ENCODE measurements at regions not wholly inside any gene's neighbourhood (a gene's known extent, or its start where the extent isn't known, plus 50 kb on each side); places are given as distances from the start of the nearest gene placed in this dataset.

DNA sequence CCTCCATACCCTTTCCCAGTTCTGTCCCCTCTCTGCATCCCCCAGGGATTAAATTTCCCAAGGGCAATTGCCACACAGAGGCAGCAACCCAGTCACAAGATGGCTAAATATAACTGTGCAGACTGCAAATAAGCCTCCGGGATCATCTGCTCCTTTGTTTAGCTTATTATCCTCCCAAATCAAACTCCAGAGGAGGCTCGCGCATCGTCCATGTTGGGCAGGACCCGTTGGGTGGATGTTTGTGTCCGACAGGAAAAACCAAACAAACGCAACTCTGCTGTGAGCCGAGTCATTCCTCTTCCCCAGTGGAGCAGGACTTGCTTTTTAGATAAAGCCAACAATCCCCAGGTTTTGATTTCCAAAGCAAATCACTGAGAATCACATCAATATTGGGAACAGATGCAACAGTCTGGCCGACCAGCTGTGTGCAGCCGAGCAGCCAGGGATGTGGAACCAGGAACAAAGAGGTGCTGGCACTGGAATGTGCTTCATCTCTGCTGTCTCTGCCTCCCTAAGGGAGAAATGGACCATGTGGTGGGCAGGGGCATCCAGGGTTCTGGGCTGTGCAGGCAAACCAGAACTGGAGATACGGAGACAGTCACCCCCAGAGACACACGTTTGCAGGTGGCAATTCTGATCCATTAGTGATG, 89.8 kb downstream of the PTTG1 start:
- no peak for DNase-seq (ENCODE audit: low read depth)
